GM12873 (cell line): ENCODE measurements at regions not wholly inside any gene's neighbourhood (a gene's known extent, or its start where the extent isn't known, plus 50 kb on each side); places are given as distances from the start of the nearest gene placed in this dataset.

Experiments used
- CTCF ChIP-seq: IDR thresholded peaks from 2 replicates; pipeline ENCODE4 v1.5.1; 2012; ENCODE audit warnings: low read depth, mild to moderate bottlenecking, moderate library complexity, low read length, control low read depth; ENCODE audit not compliant: insufficient read depth; ENCODE audit errors: missing control alignments

GRCh38 chr2:84288293-84288692, 170.8 kb downstream of the SUCLG1 start:
- no peak for TF ChIP-seq CTCF

GRCh38 chr2:84286878-84287277, 172.2 kb downstream of the SUCLG1 start:
- TF ChIP-seq CTCF: no peak

GRCh38 chr2:84285056-84285747, 173.9 kb downstream of the SUCLG1 start:
- no peak for TF ChIP-seq CTCF

GRCh38 chr2:84283506-84283905, 175.6 kb downstream of the SUCLG1 start:
- no peak for TF ChIP-seq CTCF

GRCh38 chr2:84281510-84281909, 177.6 kb downstream of the SUCLG1 start:
- TF ChIP-seq CTCF: no peak

GRCh38 chr2:84280873-84281272, 178.2 kb downstream of the SUCLG1 start:
- no peak for TF ChIP-seq CTCF

GRCh38 chr2:84278386-84278785, 180.7 kb downstream of the SUCLG1 start:
- no peak for TF ChIP-seq CTCF
